Astrocyte (in vitro differentiated cells and primary cell): ENCODE measurements at regions not wholly inside any gene's neighbourhood (a gene's known extent, or its start where the extent isn't known, plus 50 kb on each side); places are given as distances from the start of the nearest gene placed in this dataset.

Experiments used
- CTCF ChIP-seq: IDR thresholded peaks from 2 replicates; pipeline ENCODE4 v1.5.1; 2011; ENCODE audit warnings: low read depth, mild to moderate bottlenecking, inconsistent platforms, low read length, moderate library complexity; ENCODE audit not compliant: insufficient read depth
- EZH2 ChIP-seq: IDR thresholded peaks from 2 replicates; pipeline ENCODE4 v1.6.1; 2012; ENCODE audit warnings: mild to moderate bottlenecking, low read length, inconsistent platforms; ENCODE audit not compliant: insufficient read depth

GRCh38 chr5:135171336-135171735 lies 137.3 kb upstream of the PITX1 start:
- no peak for TF ChIP-seq CTCF
- no peak for TF ChIP-seq EZH2
